ENCODE measurements at regions not wholly inside any gene's neighbourhood (a gene's known extent, or its start where the extent isn't known, plus 50 kb on each side); places are given as distances from the start of the nearest gene placed in this dataset.
A peak's percentile ranks its signal among the peaks of the same experiment; 100 is the strongest.
"Not testable (repeated sequence)": the region's sequence is repeated elsewhere in the genome, so short reads cannot be mapped to it uniquely, and the experiment has no call there.

GRCh38 chr4:126354784-126355183 lies 1040.0 kb downstream of the FAT4 start:
- in situ Hi-C loops (cut with HindIII; ENCODE audit: low pct_ligation_motif_present, low pct_unique_long_range_greater_than_20kb, low sequenced_read_pairs) = no loop called here
- DNase-seq = no peak

- DNase-seq = no peak
- in situ Hi-C loops (cut with HindIII; ENCODE audit: low pct_ligation_motif_present, low pct_unique_long_range_greater_than_20kb, low sequenced_read_pairs) = no loop called here
These were observed 1043.3 kb downstream of the FAT4 start for GRCh38 chr4:126358041-126358440.

GRCh38 chr4:126361287-126361686 lies 1046.5 kb downstream of the FAT4 start:
- in situ Hi-C loops (cut with HindIII; ENCODE audit: low pct_ligation_motif_present, low pct_unique_long_range_greater_than_20kb, low sequenced_read_pairs) = no loop called here

GRCh38 chr4:126364311-126364911 lies 1049.7 kb downstream of the FAT4 start:
- no peak for DNase-seq
- in situ Hi-C loops (cut with HindIII; ENCODE audit: low pct_ligation_motif_present, low pct_unique_long_range_greater_than_20kb, low sequenced_read_pairs) = no loop called here

More at GRCh38 chr4:126361287-126361686, 1046.5 kb downstream of the FAT4 start:
- no peak for DNase-seq

- in situ Hi-C loops (cut with HindIII; ENCODE audit: low pct_ligation_motif_present, low pct_unique_long_range_greater_than_20kb, low sequenced_read_pairs) = no loop called here
- no peak for DNase-seq
These were observed 1054.3 kb downstream of the FAT4 start for GRCh38 chr4:126369076-126369475.

GRCh38 chr4:126372634-126373033 lies 1057.9 kb downstream of the FAT4 start:
- DNase-seq = no peak
- in situ Hi-C loops (cut with HindIII; ENCODE audit: low pct_ligation_motif_present, low pct_unique_long_range_greater_than_20kb, low sequenced_read_pairs) = no loop called here

- DNase-seq = no peak
- in situ Hi-C loops (cut with HindIII; ENCODE audit: low pct_ligation_motif_present, low pct_unique_long_range_greater_than_20kb, low sequenced_read_pairs) = no loop called here
These were observed 1060.8 kb downstream of the FAT4 start for GRCh38 chr4:126375462-126376054.

- in situ Hi-C loops (cut with HindIII; ENCODE audit: low pct_ligation_motif_present, low pct_unique_long_range_greater_than_20kb, low sequenced_read_pairs) = no loop called here
- no peak for DNase-seq
These were observed 1071.2 kb downstream of the FAT4 start for GRCh38 chr4:126385954-126386353.

GRCh38 chr4:126386512-126386911 lies 1071.8 kb downstream of the FAT4 start:
- in situ Hi-C loops (cut with HindIII; ENCODE audit: low pct_ligation_motif_present, low pct_unique_long_range_greater_than_20kb, low sequenced_read_pairs) = no loop called here
- DNase-seq = no peak

GRCh38 chr4:126395664-126396063 lies 1080.9 kb downstream of the FAT4 start:
- in situ Hi-C loops (cut with HindIII; ENCODE audit: low pct_ligation_motif_present, low pct_unique_long_range_greater_than_20kb, low sequenced_read_pairs) = no loop called here
- no peak for DNase-seq

GRCh38 chr4:126396121-126396520 lies 1081.4 kb downstream of the FAT4 start:
- in situ Hi-C loops (cut with HindIII; ENCODE audit: low pct_ligation_motif_present, low pct_unique_long_range_greater_than_20kb, low sequenced_read_pairs) = no loop called here
- DNase-seq = no peak

- in situ Hi-C loops (cut with HindIII; ENCODE audit: low pct_ligation_motif_present, low pct_unique_long_range_greater_than_20kb, low sequenced_read_pairs) = no loop called here
- DNase-seq = no peak
These were observed 1081.9 kb downstream of the FAT4 start for GRCh38 chr4:126396703-126397102.

- in situ Hi-C loops (cut with HindIII; ENCODE audit: low pct_ligation_motif_present, low pct_unique_long_range_greater_than_20kb, low sequenced_read_pairs) = no loop called here
- DNase-seq = no peak
These were observed 1089.8 kb downstream of the FAT4 start for GRCh38 chr4:126404549-126404948.

GRCh38 chr4:126405369-126405982 lies 1090.7 kb downstream of the FAT4 start:
- in situ Hi-C loops (cut with HindIII; ENCODE audit: low pct_ligation_motif_present, low pct_unique_long_range_greater_than_20kb, low sequenced_read_pairs) = no loop called here
- DNase-seq = peak; percentile 22

- DNase-seq = no peak
- in situ Hi-C loops (cut with HindIII; ENCODE audit: low pct_ligation_motif_present, low pct_unique_long_range_greater_than_20kb, low sequenced_read_pairs) = no loop called here
These were observed 1095.0 kb downstream of the FAT4 start for GRCh38 chr4:126409746-126410145.

- in situ Hi-C loops (cut with HindIII; ENCODE audit: low pct_ligation_motif_present, low pct_unique_long_range_greater_than_20kb, low sequenced_read_pairs) = no loop called here
These were observed 1096.3 kb downstream of the FAT4 start for GRCh38 chr4:126411047-126411446.

GRCh38 chr4:126412310-126412709 lies 1097.6 kb downstream of the FAT4 start:
- DNase-seq; in situ Hi-C loops (cut with HindIII; ENCODE audit: low pct_ligation_motif_present, low pct_unique_long_range_greater_than_20kb, low sequenced_read_pairs): not testable (repeated sequence)

More at GRCh38 chr4:126411047-126411446, 1096.3 kb downstream of the FAT4 start:
- DNase-seq = no peak

- in situ Hi-C loops (cut with HindIII; ENCODE audit: low pct_ligation_motif_present, low pct_unique_long_range_greater_than_20kb, low sequenced_read_pairs) = no loop called here
- DNase-seq = no peak
These were observed 1100.0 kb downstream of the FAT4 start for GRCh38 chr4:126414741-126415140.

GRCh38 chr4:126419266-126419665 lies 1104.5 kb downstream of the FAT4 start:
- in situ Hi-C loops (cut with HindIII; ENCODE audit: low pct_ligation_motif_present, low pct_unique_long_range_greater_than_20kb, low sequenced_read_pairs) = no loop called here

GRCh38 chr4:126427853-126428252 lies 1113.1 kb downstream of the FAT4 start:
- no peak for DNase-seq
- in situ Hi-C loops (cut with HindIII; ENCODE audit: low pct_ligation_motif_present, low pct_unique_long_range_greater_than_20kb, low sequenced_read_pairs) = no loop called here

More at GRCh38 chr4:126419266-126419665, 1104.5 kb downstream of the FAT4 start:
- DNase-seq = no peak
